Right lobe of liver (tissue), 6 donors: ENCODE measurements at regions not wholly inside any gene's neighbourhood (a gene's known extent, or its start where the extent isn't known, plus 50 kb on each side); places are given as distances from the start of the nearest gene placed in this dataset.
"Not testable (repeated sequence)": the region's sequence is repeated elsewhere in the genome, so short reads cannot be mapped to it uniquely, and the experiment has no call there.

Source experiments
- ATAC-seq, 4 donors: fragments of 200-7000 bp; cut with Tn5 transposase; one replicate each; pipeline ENCODE4 v1.9.1; 2020; ENCODE audit warnings: mild to moderate bottlenecking in 4 of 4, moderate library complexity in 4 of 4
- DNase-seq, 3 donors: peaks; one replicate each; pipeline ENCODE4 v3.0.0-alpha.2; 2020
- H3K27ac ChIP-seq, 3 donors: fragments of 200-600 bp; one replicate each; pipeline ENCODE4 v1.8.0; 2022
- H3K27me3 ChIP-seq, 2 donors: fragments of 200-600 bp; one replicate each; pipeline ENCODE4 v1.8.0; 2022
- H3K36me3 ChIP-seq, 4 donors: fragments of 200-600 bp; sonication (generic) in 1 of 4; one replicate each; pipeline versions ENCODE4 v1.5.1 to v1.8.0; 2017 to 2022; ENCODE audit warnings: control low read depth in 1 of 4
- H3K4me1 ChIP-seq, 4 donors: fragments of 200-600 bp; sonication (generic) in 1 of 4; one replicate each; pipeline versions ENCODE4 v1.5.1 to v1.8.0; 2017 to 2022; ENCODE audit warnings: control low read depth in 1 of 4
- H3K4me3 ChIP-seq, 3 donors: fragments of 200-600 bp; one replicate each; pipeline ENCODE4 v1.8.0; 2022
- H3K9me3 ChIP-seq, 4 donors: fragments of 200-600 bp; sonication (generic) in 1 of 4; one replicate each; pipeline versions ENCODE4 v1.5.1 to v1.8.0; 2017 to 2022; ENCODE audit warnings: control low read depth in 1 of 4
- CTCF ChIP-seq, 4 donors: fragments of 200-600 bp in 3 of 4; fragments of 450-650 bp in 1 of 4; IDR thresholded peaks; one replicate each; pipeline versions ENCODE4 v1.5.1 to v1.8.0; 2016 to 2022; ENCODE audit warnings: antibody characterized with exemption in 4 of 4, mild to moderate bottlenecking in 2 of 4
- POLR2A ChIP-seq: fragments of 450-650 bp; IDR thresholded peaks from one replicate; pipeline ENCODE4 v1.6.1; 2017; ENCODE audit warnings: antibody characterized with exemption, mild to moderate bottlenecking
- WGBS: methylation state at CpG from one replicate; pipeline ENCODE4 v1.1.6; 2018; ENCODE audit warnings: low coverage, low lambda C conversion rate; ENCODE audit not compliant: insufficient coverage; ENCODE audit errors: missing lambda C conversion rate; 5-methylcytosine and 5-hydroxymethylcytosine counted together
- intact Hi-C, 2 donors: fragments of 100-400 bp; cut with DNase I; formaldehyde crosslinking; loops; one replicate each; pipeline versions ENCODE4 v1.11.2 to v1.14.1; 2022
- donor health status: DM: no; HTN: yes; CAD: no.
- donor health status: DM: no; HTN: no; CAD: no.
- donor health status: DM: no; HTN: no; CAD: no.
- donor health status: DM: no; HTN: yes; CAD: no.
- donor health status: DM: no; HTN: yes; CAD: no.

- Histone ChIP-seq H3K27ac (no peak overlapping the region), H3K4me3 (no peak overlapping the region), H3K27me3 (no peaks in the 10 kb centered on the region), H3K36me3 (no peaks in the 10 kb centered on the region), H3K9me3 (no peaks in the 10 kb centered on the region), H3K4me1 (no peaks in the 10 kb centered on the region)
- 90% methylated on average over 2 of the region's 2 CpGs for WGBS
- TF ChIP-seq POLR2A = no peak
- no peak for TF ChIP-seq CTCF (IDR thresholded peaks at IDR 0.05)
- intact Hi-C loops = no loop called here
- DNase-seq (no peak), ATAC-seq (no peak)
Observed at GRCh38 chr16:59614466-59615240, 880.5 kb upstream of the GOT2 start.

- not testable (repeated sequence) for H3K4me3 ChIP-seq
Observed at GRCh38 chr16:59612910-59613620, 878.9 kb upstream of the GOT2 start.

GRCh38 chr16:59612094-59612493 is 878.0 kb upstream of the GOT2 start:
- Histone ChIP-seq H3K27ac (no peak overlapping the region), H3K36me3 (no peaks in the 10 kb centered on the region), H3K4me3 (no peak overlapping the region), H3K4me1 (no peaks in the 10 kb centered on the region), H3K27me3 (no peaks in the 10 kb centered on the region), H3K9me3 (no peaks in the 10 kb centered on the region)
- intact Hi-C loops = no loop called here
- WGBS = 21% methylated on average over 3 of the region's 3 CpGs
- no peak for TF ChIP-seq POLR2A
- no peak for TF ChIP-seq CTCF (IDR thresholded peaks at IDR 0.05)
- ATAC-seq = no peak
- DNase-seq = no peak

More at GRCh38 chr16:59612910-59613620, 878.9 kb upstream of the GOT2 start:
- H3K27ac ChIP-seq, H3K4me1 ChIP-seq, ATAC-seq, H3K9me3 ChIP-seq, intact Hi-C loops, H3K27me3 ChIP-seq, H3K36me3 ChIP-seq, DNase-seq: not testable (repeated sequence)
- 36% methylated on average over 8 of the region's 8 CpGs for WGBS

GRCh38 chr16:59611556-59611955 is 877.4 kb upstream of the GOT2 start:
- ATAC-seq (no peak), DNase-seq (no peak)
- no peaks in the 10 kb centered on the region for H3K9me3 ChIP-seq
- no peak overlapping the region for H3K27ac ChIP-seq
- intact Hi-C loops = no loop called here
- TF ChIP-seq POLR2A (no peak), CTCF (IDR thresholded peaks at IDR 0.05) (no peak)
- no peaks in the 10 kb centered on the region for H3K27me3 ChIP-seq
- H3K4me1 ChIP-seq = no peaks in the 10 kb centered on the region
- no peaks in the 10 kb centered on the region for H3K36me3 ChIP-seq
- 58% methylated on average over 3 of the region's 3 CpGs for WGBS
- H3K4me3 ChIP-seq = no peak overlapping the region

- no peaks in the 10 kb centered on the region for H3K36me3 ChIP-seq
- ATAC-seq (no peak), DNase-seq (no peak)
- TF ChIP-seq POLR2A = no peak
- TF ChIP-seq CTCF (IDR thresholded peaks at IDR 0.05) = no peak
- H3K4me1 ChIP-seq = no peaks in the 10 kb centered on the region
- H3K27me3 ChIP-seq = peaks cover 0 to 3% of the 10 kb centered on the region in 2 donors
- no peak overlapping the region for H3K4me3 ChIP-seq
- 43% methylated on average over 2 of the region's 2 CpGs for WGBS
- intact Hi-C loops = no loop called here
- H3K27ac ChIP-seq = no peak overlapping the region
- no peaks in the 10 kb centered on the region for H3K9me3 ChIP-seq
Observed at GRCh38 chr16:59605706-59606105, 871.6 kb upstream of the GOT2 start.
